Ovary (tissue), 3 donors: ENCODE measurements at regions not wholly inside any gene's neighbourhood (a gene's known extent, or its start where the extent isn't known, plus 50 kb on each side); places are given as distances from the start of the nearest gene placed in this dataset.

ENCODE experiments used
- POLR2A ChIP-seq: fragments of 450-650 bp; IDR thresholded peaks from one replicate; pipeline ENCODE4 v1.6.1; 2017; ENCODE audit warnings: antibody characterized with exemption, mild to moderate bottlenecking, moderate library complexity
- TF ChIP-seq, protein P1 (sequence below), 3 donors: fragments of 450-650 bp in 2 of 3; fragments of 200-600 bp in 1 of 3; IDR thresholded peaks; one replicate each; pipeline versions ENCODE4 v1.5.1 to v1.8.0; 2016 to 2022; ENCODE audit warnings: antibody characterized with exemption in 3 of 3, mild to moderate bottlenecking in 1 of 3
- donor health status: DM: no; HTN: no; CAD: no.

DNA sequence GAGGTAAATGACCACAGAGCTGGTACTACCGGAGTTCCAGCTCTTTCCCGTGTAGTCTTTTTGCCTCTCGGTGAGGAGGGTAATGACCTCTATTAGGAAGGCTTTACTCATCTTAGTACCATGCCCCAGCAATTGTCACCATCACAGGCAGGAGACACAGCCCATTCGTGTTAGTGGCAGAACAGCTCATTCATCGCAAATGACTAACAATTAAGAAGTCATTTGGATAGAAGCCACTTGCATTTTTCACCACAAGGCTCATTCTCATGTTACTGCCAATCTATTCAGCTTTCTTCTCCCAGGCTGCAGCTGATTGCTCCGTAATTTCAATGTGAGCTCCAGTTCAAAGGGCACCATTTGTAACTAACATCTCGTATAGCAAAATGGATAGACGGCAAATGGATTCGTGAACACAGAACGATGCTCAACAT, 718.8 kb upstream of the TMEM132C start:
- TF ChIP-seq, protein P1, sequence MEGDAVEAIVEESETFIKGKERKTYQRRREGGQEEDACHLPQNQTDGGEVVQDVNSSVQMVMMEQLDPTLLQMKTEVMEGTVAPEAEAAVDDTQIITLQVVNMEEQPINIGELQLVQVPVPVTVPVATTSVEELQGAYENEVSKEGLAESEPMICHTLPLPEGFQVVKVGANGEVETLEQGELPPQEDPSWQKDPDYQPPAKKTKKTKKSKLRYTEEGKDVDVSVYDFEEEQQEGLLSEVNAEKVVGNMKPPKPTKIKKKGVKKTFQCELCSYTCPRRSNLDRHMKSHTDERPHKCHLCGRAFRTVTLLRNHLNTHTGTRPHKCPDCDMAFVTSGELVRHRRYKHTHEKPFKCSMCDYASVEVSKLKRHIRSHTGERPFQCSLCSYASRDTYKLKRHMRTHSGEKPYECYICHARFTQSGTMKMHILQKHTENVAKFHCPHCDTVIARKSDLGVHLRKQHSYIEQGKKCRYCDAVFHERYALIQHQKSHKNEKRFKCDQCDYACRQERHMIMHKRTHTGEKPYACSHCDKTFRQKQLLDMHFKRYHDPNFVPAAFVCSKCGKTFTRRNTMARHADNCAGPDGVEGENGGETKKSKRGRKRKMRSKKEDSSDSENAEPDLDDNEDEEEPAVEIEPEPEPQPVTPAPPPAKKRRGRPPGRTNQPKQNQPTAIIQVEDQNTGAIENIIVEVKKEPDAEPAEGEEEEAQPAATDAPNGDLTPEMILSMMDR (IDR thresholded peaks at IDR 0.05) = no peak
- no peak for TF ChIP-seq POLR2A
